ENCODE measurements at regions not wholly inside any gene's neighbourhood (a gene's known extent, or its start where the extent isn't known, plus 50 kb on each side); places are given as distances from the start of the nearest gene placed in this dataset.

- no peak for TF ChIP-seq CTCF (IDR thresholded peaks at IDR 0.05; ENCODE audit: low read depth, low read length)
- no peak overlapping the region for H3K4me3 ChIP-seq (ENCODE audit: low read depth, low read length)
These were observed 891.6 kb upstream of the SEL1L start for GRCh38 chr14:82425261-82425660.

GRCh38 chr14:82431031-82431430, 897.4 kb upstream of the SEL1L start:
- no peak for TF ChIP-seq CTCF (IDR thresholded peaks at IDR 0.05; ENCODE audit: low read depth, low read length)
- no peak overlapping the region for H3K4me3 ChIP-seq (ENCODE audit: low read depth, low read length)

GRCh38 chr14:82432301-82433105, 898.9 kb upstream of the SEL1L start:
- no peak for TF ChIP-seq CTCF (IDR thresholded peaks at IDR 0.05; ENCODE audit: low read depth, low read length)

GRCh38 chr14:82438436-82438835, 904.8 kb upstream of the SEL1L start:
- H3K4me3 ChIP-seq (ENCODE audit: low read depth, low read length) = no peak overlapping the region
- no peak for TF ChIP-seq CTCF (IDR thresholded peaks at IDR 0.05; ENCODE audit: low read depth, low read length)

More at GRCh38 chr14:82432301-82433105, 898.9 kb upstream of the SEL1L start:
- no peak overlapping the region for H3K4me3 ChIP-seq (ENCODE audit: low read depth, low read length)

GRCh38 chr14:82441270-82441669, 907.6 kb upstream of the SEL1L start:
- TF ChIP-seq CTCF (IDR thresholded peaks at IDR 0.05; ENCODE audit: low read depth, low read length) = no peak
- H3K4me3 ChIP-seq (ENCODE audit: low read depth, low read length) = no peak overlapping the region

- no peak for TF ChIP-seq CTCF (IDR thresholded peaks at IDR 0.05; ENCODE audit: low read depth, low read length)
- no peak overlapping the region for H3K4me3 ChIP-seq (ENCODE audit: low read depth, low read length)
These were observed 912.3 kb upstream of the SEL1L start for GRCh38 chr14:82445810-82446570.

GRCh38 chr14:82447586-82447985, 913.9 kb upstream of the SEL1L start:
- H3K4me3 ChIP-seq (ENCODE audit: low read depth, low read length) = no peak overlapping the region
- TF ChIP-seq CTCF (IDR thresholded peaks at IDR 0.05; ENCODE audit: low read depth, low read length) = no peak

Measured in WI38 (cell line).